ENCODE measurements at regions not wholly inside any gene's neighbourhood (a gene's known extent, or its start where the extent isn't known, plus 50 kb on each side); places are given as distances from the start of the nearest gene placed in this dataset.

GRCh38 chr9:103867886-103868285 is 226.2 kb upstream of the SMC2 start:
- TF ChIP-seq REST (IDR thresholded peaks at IDR 0.05; ENCODE audit: low read depth) (no peak), ZBTB7A (IDR thresholded peaks at IDR 0.05; ENCODE audit: low read depth) (no peak), NFIC (IDR thresholded peaks at IDR 0.05) (no peak), YY1 (IDR thresholded peaks at IDR 0.05; ENCODE audit: low read depth) (no peak), CEBPB (IDR thresholded peaks at IDR 0.05) (no peak), USF1 (IDR thresholded peaks at IDR 0.05) (no peak), EGR1 (IDR thresholded peaks at IDR 0.05) (no peak), CREB1 (IDR thresholded peaks at IDR 0.05; ENCODE audit: low read depth) (no peak), TAF1 (IDR thresholded peaks at IDR 0.05; ENCODE audit: low read depth) (no peak), MAX (IDR thresholded peaks at IDR 0.05) (no peak), RAD21 (IDR thresholded peaks at IDR 0.05; ENCODE audit: low read depth) (no peak), FOXM1 (IDR thresholded peaks at IDR 0.05; ENCODE audit: borderline replicate concordance, low read depth) (no peak), TCF12 (IDR thresholded peaks at IDR 0.05; ENCODE audit: low read depth) (no peak), TEAD4 (IDR thresholded peaks at IDR 0.05) (no peak), EP300 (IDR thresholded peaks at IDR 0.05; ENCODE audit: borderline replicate concordance) (no peak)

GRCh38 chr9:103872811-103873210 is 221.3 kb upstream of the SMC2 start:
- TF ChIP-seq CEBPB (IDR thresholded peaks at IDR 0.05), result no peak
- TF ChIP-seq EP300 (IDR thresholded peaks at IDR 0.05; ENCODE audit: borderline replicate concordance), result no peak
- TF ChIP-seq TCF12 (IDR thresholded peaks at IDR 0.05; ENCODE audit: low read depth), result no peak
- no peak for TF ChIP-seq REST (IDR thresholded peaks at IDR 0.05; ENCODE audit: low read depth)
- no peak for TF ChIP-seq CREB1 (IDR thresholded peaks at IDR 0.05; ENCODE audit: low read depth)
- TF ChIP-seq USF1 (IDR thresholded peaks at IDR 0.05), result no peak
- TF ChIP-seq EGR1 (IDR thresholded peaks at IDR 0.05), result no peak
- TF ChIP-seq TAF1 (IDR thresholded peaks at IDR 0.05; ENCODE audit: low read depth), result no peak
- TF ChIP-seq TEAD4 (IDR thresholded peaks at IDR 0.05), result no peak
- TF ChIP-seq FOXM1 (IDR thresholded peaks at IDR 0.05; ENCODE audit: borderline replicate concordance, low read depth), result no peak
- TF ChIP-seq ZBTB7A (IDR thresholded peaks at IDR 0.05; ENCODE audit: low read depth), result no peak
- no peak for TF ChIP-seq NFIC (IDR thresholded peaks at IDR 0.05)
- TF ChIP-seq MAX (IDR thresholded peaks at IDR 0.05), result no peak
- TF ChIP-seq YY1 (IDR thresholded peaks at IDR 0.05; ENCODE audit: low read depth), result no peak
- TF ChIP-seq RAD21 (IDR thresholded peaks at IDR 0.05; ENCODE audit: low read depth), result no peak

GRCh38 chr9:103881419-103881818 is 212.7 kb upstream of the SMC2 start:
- TF ChIP-seq CEBPB (IDR thresholded peaks at IDR 0.05), result no peak
- no peak for TF ChIP-seq MAX (IDR thresholded peaks at IDR 0.05)

- TF ChIP-seq NFIC (IDR thresholded peaks at IDR 0.05), result no peak
- TF ChIP-seq MAX (IDR thresholded peaks at IDR 0.05), result no peak
- no peak for TF ChIP-seq EP300 (IDR thresholded peaks at IDR 0.05; ENCODE audit: borderline replicate concordance)
- no peak for TF ChIP-seq ZBTB7A (IDR thresholded peaks at IDR 0.05; ENCODE audit: low read depth)
- TF ChIP-seq CEBPB (IDR thresholded peaks at IDR 0.05), result no peak
- no peak for TF ChIP-seq USF1 (IDR thresholded peaks at IDR 0.05)
- no peak for TF ChIP-seq TAF1 (IDR thresholded peaks at IDR 0.05; ENCODE audit: low read depth)
- TF ChIP-seq CREB1 (IDR thresholded peaks at IDR 0.05; ENCODE audit: low read depth), result no peak
- TF ChIP-seq TEAD4 (IDR thresholded peaks at IDR 0.05), result no peak
- no peak for TF ChIP-seq FOXM1 (IDR thresholded peaks at IDR 0.05; ENCODE audit: borderline replicate concordance, low read depth)
- no peak for TF ChIP-seq EGR1 (IDR thresholded peaks at IDR 0.05)
- TF ChIP-seq REST (IDR thresholded peaks at IDR 0.05; ENCODE audit: low read depth), result no peak
- TF ChIP-seq YY1 (IDR thresholded peaks at IDR 0.05; ENCODE audit: low read depth), result no peak
- TF ChIP-seq RAD21 (IDR thresholded peaks at IDR 0.05; ENCODE audit: low read depth), result no peak
These were observed 204.1 kb upstream of the SMC2 start for GRCh38 chr9:103889989-103890388.
